ENCODE measurements at regions not wholly inside any gene's neighbourhood (a gene's known extent, or its start where the extent isn't known, plus 50 kb on each side); places are given as distances from the start of the nearest gene placed in this dataset.
"Not testable (repeated sequence)": the region's sequence is repeated elsewhere in the genome, so short reads cannot be mapped to it uniquely, and the experiment has no call there.

DNA sequence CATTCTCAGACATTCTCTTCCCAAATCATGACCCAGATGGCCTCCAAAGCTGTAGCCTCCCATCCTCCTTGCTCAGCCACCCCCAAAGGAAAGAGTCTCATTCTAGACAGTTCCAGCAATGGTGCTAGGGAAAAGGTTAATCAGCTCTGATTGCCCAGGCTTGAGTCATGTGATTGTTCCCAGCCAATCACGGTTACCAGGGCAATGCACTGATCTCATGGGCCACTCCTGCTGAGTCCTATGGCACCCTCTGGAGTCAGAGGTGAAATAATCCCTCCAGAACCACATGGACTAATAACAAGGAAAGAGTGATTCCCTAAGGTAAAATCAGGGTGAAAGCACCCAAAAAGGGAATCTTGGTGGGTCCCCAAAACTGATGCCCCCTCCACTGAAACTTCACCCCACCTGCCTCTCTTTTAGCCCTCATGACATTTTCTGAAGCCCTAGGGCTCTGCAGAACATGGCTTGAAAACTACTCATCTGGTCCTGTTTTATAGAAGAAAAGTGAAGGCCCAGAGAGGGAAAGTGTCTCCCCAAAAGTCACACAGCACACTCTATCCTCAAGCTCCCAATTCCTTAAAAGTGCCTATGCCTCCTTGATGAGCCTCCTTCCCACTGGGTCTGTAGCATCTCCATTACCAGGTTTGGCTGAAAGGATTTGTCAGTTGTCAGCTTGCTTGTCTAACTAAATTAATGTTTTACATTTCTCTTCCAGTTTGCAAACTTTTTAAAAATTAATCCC is 203.7 kb downstream of the MN1 start:
- DNase-seq (ENCODE audit: low spot score), result no peak

- no peak for DNase-seq (ENCODE audit: low spot score)
Observed at GRCh38 chr22:27598792-27599191, 202.8 kb downstream of the MN1 start.

GRCh38 chr22:27601195-27601594 is 200.4 kb downstream of the MN1 start:
- no peak for DNase-seq (ENCODE audit: low spot score)

DNA sequence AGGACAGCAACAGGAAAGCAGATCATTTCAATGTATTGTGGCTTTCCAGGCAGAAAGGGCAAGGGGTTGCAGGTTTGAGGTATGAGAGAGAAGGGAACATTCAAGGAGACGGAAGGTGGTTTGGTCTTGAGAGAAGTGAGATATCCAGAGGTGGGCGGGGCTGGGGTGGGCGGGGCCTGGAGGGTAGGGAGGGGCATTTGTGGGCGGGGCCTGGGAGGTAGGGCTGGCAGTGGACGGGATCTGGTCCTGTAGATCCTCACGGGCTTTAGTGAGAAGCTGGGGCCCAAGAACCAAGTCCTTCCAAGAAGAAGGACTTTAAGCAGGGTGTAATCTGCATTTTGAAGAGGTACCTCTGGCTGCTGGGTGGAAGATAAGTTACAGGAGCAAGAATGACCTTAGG is 199.2 kb downstream of the MN1 start:
- DNase-seq (ENCODE audit: low spot score), result no peak

DNA sequence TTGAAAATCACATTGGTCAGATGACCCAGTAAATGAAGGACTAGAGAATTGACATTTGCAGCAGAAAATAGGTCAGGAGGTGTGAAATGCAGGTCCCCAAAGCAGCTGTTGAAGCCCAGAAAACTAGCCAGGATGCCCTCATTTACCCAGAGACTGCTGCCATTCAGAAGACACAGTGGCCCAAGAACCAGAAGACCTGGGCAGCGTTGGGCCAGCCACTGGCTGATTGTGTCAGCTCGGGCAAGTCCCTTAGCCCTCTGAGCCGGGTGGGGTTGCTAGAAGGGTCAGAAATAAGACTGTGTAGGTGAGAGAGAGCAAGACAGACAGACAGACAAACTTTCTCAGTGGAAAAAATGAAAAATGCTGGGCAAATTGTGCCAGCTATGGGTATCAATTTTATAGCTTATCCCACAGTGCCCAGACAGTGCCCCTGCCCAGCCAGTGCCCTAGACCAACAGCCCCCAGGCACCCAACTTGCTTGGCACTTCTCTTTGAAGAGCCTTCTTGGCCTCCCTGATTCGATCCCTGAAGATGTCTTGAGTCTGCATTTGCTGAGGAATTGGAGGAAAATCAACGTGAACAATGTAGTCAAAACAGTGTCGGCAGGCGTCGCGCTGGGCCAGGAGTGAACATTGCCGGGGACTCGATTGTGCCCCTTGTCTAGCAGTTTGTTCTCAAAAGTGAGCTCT is 198.3 kb downstream of the MN1 start:
- no peak for DNase-seq (ENCODE audit: low spot score)

GRCh38 chr22:27603800-27604144 is 197.8 kb downstream of the MN1 start:
- peak; percentile 54 for DNase-seq (ENCODE audit: low spot score)

- DNase-seq (ENCODE audit: low spot score), result no peak
Observed at GRCh38 chr22:27605390-27605789, 196.2 kb downstream of the MN1 start.

GRCh38 chr22:27607750-27608149 is 193.8 kb downstream of the MN1 start:
- DNase-seq (ENCODE audit: low spot score), result not testable (repeated sequence)

- DNase-seq (ENCODE audit: low spot score), result no peak
Observed at GRCh38 chr22:27609451-27609888, 192.1 kb downstream of the MN1 start.

DNA sequence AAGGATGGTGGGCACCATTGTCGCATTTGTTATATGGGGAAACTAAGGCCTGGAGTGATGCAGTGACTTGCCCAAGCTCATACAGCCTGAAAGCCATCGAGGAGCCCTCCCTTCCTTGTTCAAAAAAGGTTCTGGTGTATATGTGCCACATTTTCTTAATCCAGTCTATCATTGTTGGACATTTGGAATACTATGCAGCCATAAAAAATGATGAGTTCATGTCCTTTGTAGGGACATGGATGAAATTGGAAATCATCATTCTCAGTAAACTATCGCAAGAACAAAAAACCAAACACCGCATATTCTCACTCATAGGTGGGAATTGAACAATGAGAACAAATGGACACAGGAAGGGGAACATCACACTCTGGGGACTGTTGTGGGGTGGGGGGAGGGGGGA is 191.4 kb downstream of the MN1 start:
- not testable (repeated sequence) for DNase-seq (ENCODE audit: low spot score)

DNA sequence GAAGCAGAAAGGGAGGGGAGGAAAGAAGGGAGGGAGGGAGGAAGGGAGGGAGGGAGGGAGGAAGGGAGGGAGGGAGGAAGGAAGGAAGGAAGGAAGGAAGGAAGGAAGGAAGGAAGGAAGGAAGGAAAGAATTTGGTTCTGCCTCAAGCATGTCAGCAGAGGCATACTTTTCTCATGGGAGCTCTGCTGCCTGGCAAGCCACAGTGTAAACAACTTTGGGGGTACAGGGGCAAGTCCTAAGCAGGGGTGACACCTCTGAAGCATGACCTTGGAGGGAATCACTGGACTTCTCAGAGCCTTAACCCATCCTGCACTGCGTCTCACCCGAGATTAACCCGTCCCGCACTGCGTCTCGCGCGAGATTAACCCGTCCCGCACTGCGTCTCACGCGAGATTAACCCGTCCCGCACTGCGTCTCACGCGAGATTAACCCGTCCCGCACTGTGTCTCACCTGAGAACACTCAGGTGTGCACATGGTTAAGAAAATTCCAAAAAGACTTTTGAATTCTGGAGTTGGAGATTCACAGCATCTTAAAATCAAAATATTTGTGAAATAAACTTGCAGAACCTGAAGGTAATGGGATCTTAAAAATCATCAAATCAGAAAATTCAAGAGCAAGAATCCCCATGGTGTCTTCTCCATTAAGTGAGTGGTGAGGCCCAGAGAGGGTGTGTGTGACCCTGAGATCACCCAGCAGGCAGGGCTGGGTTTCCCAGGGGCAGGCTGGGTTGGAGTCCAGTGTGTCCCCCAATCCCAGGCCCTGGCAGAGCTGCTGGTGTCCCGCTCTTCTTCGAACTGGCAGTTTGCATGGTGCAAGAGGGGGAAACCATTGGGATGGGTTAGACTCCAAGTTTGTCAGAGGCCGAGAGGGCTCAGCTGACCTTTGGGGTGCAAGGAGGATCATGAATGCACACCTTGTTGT is 190.4 kb downstream of the MN1 start:
- no peak for DNase-seq (ENCODE audit: low spot score)

DNA sequence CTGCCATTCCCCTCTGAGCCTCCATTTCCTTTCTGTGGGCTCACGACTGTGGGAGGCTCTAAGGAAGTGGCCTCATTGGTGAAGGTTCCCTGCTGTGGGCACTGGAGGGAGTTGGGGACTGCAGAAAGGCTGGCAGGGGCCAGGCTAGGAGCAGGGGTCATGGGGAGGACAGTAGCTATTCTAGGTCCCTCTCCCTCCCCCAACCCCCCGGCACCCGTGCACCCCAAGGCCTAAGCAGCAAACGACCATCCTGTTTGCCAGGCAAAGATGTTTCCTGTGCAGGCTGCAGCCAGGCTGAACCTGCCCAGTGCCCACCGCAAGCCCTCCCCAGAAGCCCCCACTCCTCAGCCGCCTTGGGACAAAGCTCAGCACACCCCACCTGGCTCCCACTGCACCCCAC is 189.4 kb downstream of the MN1 start:
- no peak for DNase-seq (ENCODE audit: low spot score)

DNA sequence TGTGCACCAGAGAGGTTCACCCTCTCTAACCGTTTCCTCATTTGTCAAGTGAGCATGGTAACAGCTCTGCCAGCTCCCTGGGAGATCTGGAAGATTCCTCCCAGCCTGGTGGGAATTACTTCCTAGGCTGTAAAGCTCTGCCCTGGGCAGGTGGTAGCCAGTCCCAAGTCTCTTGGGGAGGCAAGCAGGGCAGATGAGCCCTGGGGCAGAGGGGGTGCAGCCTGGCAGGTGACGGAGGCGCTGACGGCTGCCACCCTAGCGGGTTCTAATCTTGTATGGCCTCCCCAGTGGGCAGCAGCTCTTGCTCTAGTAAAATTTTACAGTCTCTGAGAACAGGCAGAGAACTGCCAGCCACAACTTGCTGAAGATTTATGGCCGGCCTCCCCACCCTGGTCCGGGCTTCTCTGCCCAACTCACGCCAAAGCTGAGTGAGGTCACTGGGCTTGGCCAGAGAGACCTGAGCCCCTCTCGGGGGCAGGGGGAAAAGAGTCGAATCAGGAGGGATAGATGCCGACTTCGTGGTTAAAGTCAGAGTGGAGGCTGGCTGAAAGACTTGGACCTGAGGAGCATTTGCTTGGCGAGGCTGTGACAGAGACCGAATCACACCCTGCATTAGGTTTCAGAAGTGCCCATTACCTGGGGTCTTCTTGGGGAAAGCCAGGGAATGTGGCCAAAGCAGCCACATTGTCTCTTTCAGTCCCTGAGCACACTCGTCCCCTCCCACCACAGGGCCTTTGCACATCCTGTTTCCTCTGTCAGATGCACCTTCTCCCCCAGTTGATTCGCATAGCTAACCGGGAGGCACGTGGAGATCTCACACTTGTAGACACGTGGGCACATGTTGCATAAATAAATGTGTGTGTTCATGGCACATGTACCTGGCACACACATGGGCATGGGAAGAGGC is 188.2 kb downstream of the MN1 start:
- no peak for DNase-seq (ENCODE audit: low spot score)

GRCh38 chr22:27614006-27614649 is 187.4 kb downstream of the MN1 start:
- no peak for DNase-seq (ENCODE audit: low spot score)

- DNase-seq (ENCODE audit: low spot score), result no peak
Observed at GRCh38 chr22:27614650-27615007, 186.9 kb downstream of the MN1 start.

DNA sequence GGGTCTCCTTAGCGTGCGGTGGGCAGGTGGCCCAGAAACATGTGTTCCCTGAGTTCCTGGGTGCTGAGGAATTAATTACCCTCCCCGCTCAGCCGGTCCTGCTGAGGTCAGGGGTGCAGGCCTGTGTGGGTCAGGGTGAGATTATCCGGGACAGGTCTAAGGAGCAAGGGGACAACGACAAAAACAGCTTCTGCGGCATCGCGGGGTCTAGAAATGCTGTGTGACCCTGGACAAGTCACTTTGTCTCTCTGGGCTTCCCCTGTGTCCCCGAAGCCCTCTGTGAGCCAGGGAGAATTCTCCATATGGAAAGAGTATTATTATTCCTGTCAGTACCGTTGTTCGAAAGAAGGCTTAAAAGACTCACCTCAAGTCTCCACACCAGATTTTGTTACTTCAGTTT is 186.1 kb downstream of the MN1 start:
- DNase-seq (ENCODE audit: low spot score), result no peak

- no peak for DNase-seq (ENCODE audit: low spot score)
Observed at GRCh38 chr22:27616033-27616432, 185.5 kb downstream of the MN1 start.

DNA sequence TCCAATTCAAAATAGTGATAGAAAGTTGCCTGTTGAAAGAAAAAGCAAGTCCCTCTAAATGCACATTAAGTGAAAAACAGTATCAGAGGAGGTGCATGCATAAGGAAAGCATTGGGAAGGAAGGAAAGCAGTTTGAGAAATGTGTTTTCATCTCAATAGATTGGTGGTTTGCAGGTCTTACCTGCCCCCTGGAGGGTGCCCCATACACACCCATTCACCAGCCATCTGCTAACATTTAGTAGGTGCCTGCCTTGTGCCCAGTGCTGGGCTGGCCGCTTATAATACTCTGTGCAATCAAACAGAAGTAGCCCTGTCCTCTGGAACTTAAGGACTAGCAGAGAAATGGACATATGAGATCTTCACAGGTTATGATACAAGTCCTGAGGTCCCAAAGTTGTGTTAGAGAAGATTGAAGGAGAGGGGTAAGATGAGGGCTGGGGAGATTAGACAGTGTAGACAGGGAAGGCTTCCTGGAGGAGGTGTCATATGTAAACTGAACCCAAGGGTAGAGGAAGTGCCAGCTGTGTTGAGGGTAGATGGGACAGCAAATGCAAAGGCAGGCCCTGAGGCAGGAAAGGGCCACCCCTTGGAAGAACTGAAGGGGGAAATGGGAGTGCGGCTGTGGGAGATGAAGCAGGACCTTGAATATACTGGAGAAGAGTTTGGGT is 184.2 kb downstream of the MN1 start:
- no peak for DNase-seq (ENCODE audit: low spot score)

DNA sequence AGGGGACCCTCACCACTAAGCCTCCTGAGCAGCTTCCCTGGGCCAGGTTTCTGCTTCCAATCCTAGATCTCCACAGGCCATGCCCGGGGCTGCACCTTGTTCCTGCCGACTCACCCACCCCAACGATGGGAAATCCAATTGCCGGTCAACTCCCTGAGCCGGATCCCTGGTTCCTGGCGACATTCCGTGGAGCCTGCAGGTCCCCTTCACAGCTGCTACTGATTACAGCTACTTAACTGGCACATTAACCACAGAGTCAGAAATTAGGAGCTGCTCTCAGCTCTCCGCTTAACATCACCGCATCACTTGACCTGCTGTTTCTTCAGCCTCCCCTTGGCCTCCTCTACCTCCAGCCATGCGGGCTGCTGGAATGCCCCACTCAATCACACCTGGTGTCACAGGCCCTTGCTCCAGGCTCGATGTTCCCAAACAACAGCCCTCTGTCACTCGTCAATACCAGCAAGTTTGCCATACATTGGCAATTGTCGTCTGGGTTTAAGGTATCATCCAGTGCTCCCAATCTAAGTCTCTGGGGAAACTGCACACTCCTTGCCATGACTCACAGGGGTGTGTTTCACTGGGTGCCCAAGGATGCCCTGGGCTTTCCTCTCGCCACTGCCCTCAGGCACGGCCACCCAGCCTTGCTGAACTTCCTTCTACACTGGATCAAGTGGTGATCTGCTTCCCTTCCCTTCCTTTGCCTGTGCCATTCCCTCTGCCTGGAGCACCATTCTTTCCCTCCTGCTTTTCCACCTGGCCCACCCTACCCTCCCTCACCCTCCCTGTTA is 181.0 kb downstream of the MN1 start:
- no peak for DNase-seq (ENCODE audit: low spot score)

All from hepatic stellate cell (primary cell).